ENCODE measurements at regions not wholly inside any gene's neighbourhood (a gene's known extent, or its start where the extent isn't known, plus 50 kb on each side); places are given as distances from the start of the nearest gene placed in this dataset.

DNA sequence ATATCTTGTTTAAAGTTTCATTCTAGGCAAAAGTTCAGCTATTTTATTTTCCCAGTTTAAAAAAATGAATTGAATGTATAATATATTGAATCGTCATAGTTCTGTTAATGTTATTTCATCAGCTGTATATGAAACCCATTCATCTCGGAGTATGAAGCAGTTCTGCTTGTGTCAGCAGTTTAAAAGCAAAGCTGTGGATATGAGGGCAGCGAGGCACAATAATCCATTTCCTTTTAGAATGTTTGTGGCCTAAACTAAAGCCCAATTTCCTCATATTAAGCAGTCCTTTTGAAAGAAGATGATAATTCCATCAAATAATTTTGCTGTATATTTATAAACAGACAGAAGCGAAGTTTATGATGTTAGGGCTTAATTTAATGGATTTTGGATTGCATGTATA lies 300.1 kb downstream of the SAMD5 start:
- no peak overlapping the region for H3K18ac ChIP-seq (ENCODE audit: low read depth, low read length)
- no peak overlapping the region for H3K56ac ChIP-seq (ENCODE audit: extremely low read depth, insufficient read depth, low read length)
- H3K4me2 ChIP-seq (ENCODE audit: low read depth, low read length) = no peak overlapping the region
- H4K91ac ChIP-seq (ENCODE audit: insufficient read depth, low read depth, low read length) = no peak overlapping the region
- H3K4ac ChIP-seq (ENCODE audit: low read depth, low read length) = no peak overlapping the region
- no peaks in the 10 kb centered on the region for H4K20me1 ChIP-seq (ENCODE audit: insufficient read depth, low read length)
- H4K5ac ChIP-seq (ENCODE audit: low read depth, low read length) = no peak overlapping the region
- H2BK5ac ChIP-seq (ENCODE audit: low read depth, low read length, poor library complexity, severe bottlenecking) = no peak overlapping the region
- H2AK5ac ChIP-seq (ENCODE audit: low read depth, low read length) = no peak overlapping the region
- H2BK15ac ChIP-seq (ENCODE audit: low read depth, low read length) = no peak overlapping the region
- in situ Hi-C loops (cut with MboI; ENCODE audit: low sequenced_read_pairs) = no loop called here
- H2AFZ ChIP-seq (replicated peaks; ENCODE audit: low read length, poor library complexity) = no peak overlapping the region
- no peaks in the 10 kb centered on the region for H3K9me1 ChIP-seq (ENCODE audit: insufficient read depth, low read length)
- no TSS peak for BruUV-seq (replicated peaks)
- no peak overlapping the region for H4K8ac ChIP-seq (ENCODE audit: low read depth in 2 of 2, low read length in 2 of 2)
- dilution Hi-C loops (cut with HindIII; ENCODE audit: low sequenced_read_pairs, unreplicated experiment) = no loop called here
- H3K79me1 ChIP-seq (ENCODE audit: low read depth in 1 of 2, low read length in 2 of 2) = no peaks in the 10 kb centered on the region
- POLR2A ChIA-PET (ENCODE audit: unreplicated experiment) = no interaction called here
- H3K27me3 ChIP-seq (ENCODE audit: control insufficient read depth, insufficient read depth, low read length) = no peaks in the 10 kb centered on the region
- WGBS, 2 experiments (ENCODE audit: extremely low coverage in 2 of 2, insufficient read length in 1 of 2) = no CpG with 5 or more reads among the region's 4 CpGs
- H2BK20ac ChIP-seq (ENCODE audit: low read depth, low read length) = no peak overlapping the region
- H3K14ac ChIP-seq (replicated peaks; ENCODE audit: low read depth, low read length) = no peak overlapping the region
- H3K23ac ChIP-seq (ENCODE audit: low read depth, low read length) = no peak overlapping the region
- no peak overlapping the region for H3K9ac ChIP-seq (ENCODE audit: low read depth, low read length)
- H2BK120ac ChIP-seq (ENCODE audit: low read depth, low read length) = no peak overlapping the region
- DNase-seq (no peak), ATAC-seq (ENCODE audit: low read depth) (no peak)
- no peaks in the 10 kb centered on the region for H3K9me3 ChIP-seq (ENCODE audit: control insufficient read depth, insufficient read depth, low read length)
- no peaks in the 10 kb centered on the region for H3K36me3 ChIP-seq (ENCODE audit: control insufficient read depth, insufficient read depth, low read length)
- no peak overlapping the region for H3K27ac ChIP-seq (ENCODE audit: insufficient read depth, low read length)
- TF ChIP-seq, protein P1, sequence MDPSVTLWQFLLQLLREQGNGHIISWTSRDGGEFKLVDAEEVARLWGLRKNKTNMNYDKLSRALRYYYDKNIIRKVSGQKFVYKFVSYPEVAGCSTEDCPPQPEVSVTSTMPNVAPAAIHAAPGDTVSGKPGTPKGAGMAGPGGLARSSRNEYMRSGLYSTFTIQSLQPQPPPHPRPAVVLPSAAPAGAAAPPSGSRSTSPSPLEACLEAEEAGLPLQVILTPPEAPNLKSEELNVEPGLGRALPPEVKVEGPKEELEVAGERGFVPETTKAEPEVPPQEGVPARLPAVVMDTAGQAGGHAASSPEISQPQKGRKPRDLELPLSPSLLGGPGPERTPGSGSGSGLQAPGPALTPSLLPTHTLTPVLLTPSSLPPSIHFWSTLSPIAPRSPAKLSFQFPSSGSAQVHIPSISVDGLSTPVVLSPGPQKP (IDR thresholded peaks at IDR 0.05; ENCODE audit: borderline replicate concordance, low read depth, low read length) = no peak
- TF ChIP-seq MAFK (IDR thresholded peaks at IDR 0.05; ENCODE audit: low read depth, low read length) = peak; percentile 91
- H3K4me1 ChIP-seq (ENCODE audit: control insufficient read depth, insufficient read depth, low read length) = peaks cover 2% of the 10 kb centered on the region; the same call in 1 of the 2 replicates
- H2AK9ac ChIP-seq (replicated peaks; ENCODE audit: low read depth, low read length, poor library complexity) = no peak overlapping the region
- intact Hi-C loops (cut with micrococcal nuclease) = no loop called here
- CTCF ChIA-PET = interaction anchor here (1.3 kb wide), 1 partner anchor 43 kb away, joined by 3 read pairs; no protein-coding TSS in a partner anchor
- H3K4me3 ChIP-seq (ENCODE audit: insufficient read depth, low read depth, low read length) = no peak overlapping the region

All from IMR-90 (cell line).